ENCODE measurements at regions not wholly inside any gene's neighbourhood (a gene's known extent, or its start where the extent isn't known, plus 50 kb on each side); places are given as distances from the start of the nearest gene placed in this dataset.

GRCh38 chr13:106996867-106997618, 429.1 kb upstream of the ARGLU1 start:
- Histone ChIP-seq H3K4me3 (no peak overlapping the region), H3K9me3 (no peaks in the 10 kb centered on the region), H3K36me3 (no peaks in the 10 kb centered on the region), H3K27ac (no peak overlapping the region), H3K4me1 (ENCODE audit: control insufficient read depth in 1 of 2, low read depth in 2 of 2) (no peaks in the 10 kb centered on the region), H3K27me3 (replicated peaks; ENCODE audit: insufficient read depth) (no peaks in the 10 kb centered on the region)
- no peak for ATAC-seq (ENCODE audit: insufficient number of reproducible peaks, low FRiP score, low read depth)
- TF ChIP-seq CTCF (IDR thresholded peaks at IDR 0.05): no peak
- no peak for DNase-seq (ENCODE audit: low spot score)

DNA sequence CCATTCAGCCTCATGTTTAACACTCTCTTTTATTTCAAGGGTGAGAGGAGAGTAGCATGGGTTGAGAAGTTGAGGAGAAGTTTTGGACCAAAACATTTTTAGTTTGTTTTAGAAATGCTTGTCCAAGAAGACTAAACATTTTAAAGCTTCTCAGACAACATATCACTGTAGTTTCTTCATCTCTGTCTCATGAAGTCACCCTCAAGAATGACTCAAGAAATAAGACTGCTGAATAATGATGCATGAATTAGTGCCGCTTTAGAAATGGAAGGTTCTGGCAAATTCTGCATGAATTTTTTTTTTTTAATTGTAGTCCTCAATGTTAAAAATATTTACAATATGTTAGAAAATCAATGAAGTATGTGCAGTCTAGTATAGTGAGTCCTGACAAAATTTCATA, 422.7 kb upstream of the ARGLU1 start:
- Histone ChIP-seq H3K4me1 (ENCODE audit: control insufficient read depth in 1 of 2, low read depth in 2 of 2) (peaks cover 0 to 11% of the 10 kb centered on the region in 2 donors), H3K27me3 (replicated peaks; ENCODE audit: insufficient read depth) (no peaks in the 10 kb centered on the region), H3K27ac (no peak overlapping the region), H3K9me3 (no peaks in the 10 kb centered on the region), H3K36me3 (no peaks in the 10 kb centered on the region), H3K4me3 (no peak overlapping the region)
- TF ChIP-seq CTCF (IDR thresholded peaks at IDR 0.05): no peak
- DNase-seq (ENCODE audit: low spot score): no peak
- no peak for ATAC-seq (ENCODE audit: insufficient number of reproducible peaks, low FRiP score, low read depth)

DNA sequence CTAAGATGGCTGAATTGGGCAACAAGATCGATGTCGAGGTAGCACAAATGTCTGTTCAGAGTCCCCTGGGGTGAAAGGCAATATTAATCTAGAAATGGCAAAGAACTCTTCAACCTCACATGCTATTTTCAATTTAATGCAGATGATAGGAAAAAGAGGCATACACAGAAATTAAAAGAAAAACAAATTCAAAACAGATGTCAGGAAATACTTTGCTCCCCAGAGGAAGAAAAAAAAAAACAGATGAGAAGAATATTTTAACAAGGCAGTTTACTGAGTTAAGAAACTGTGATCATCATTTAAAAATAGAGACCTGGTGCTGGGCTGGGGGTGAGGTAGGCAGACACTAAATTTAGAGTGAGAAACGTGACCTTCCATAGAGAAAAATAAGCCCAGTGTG, 421.9 kb upstream of the ARGLU1 start:
- H3K9me3 ChIP-seq: no peaks in the 10 kb centered on the region
- DNase-seq (ENCODE audit: low spot score) (no peak), ATAC-seq (ENCODE audit: insufficient number of reproducible peaks, low FRiP score, low read depth) (no peak)
- TF ChIP-seq CTCF (IDR thresholded peaks at IDR 0.05): no peak
- H3K27me3 ChIP-seq (replicated peaks; ENCODE audit: insufficient read depth): no peaks in the 10 kb centered on the region
- no peaks in the 10 kb centered on the region for H3K36me3 ChIP-seq
- peaks cover 0 to 11% of the 10 kb centered on the region in 2 donors for H3K4me1 ChIP-seq (ENCODE audit: control insufficient read depth in 1 of 2, low read depth in 2 of 2)
- H3K27ac ChIP-seq: no peak overlapping the region
- no peak overlapping the region for H3K4me3 ChIP-seq

- no peak for TF ChIP-seq CTCF (IDR thresholded peaks at IDR 0.05)
- H3K4me3 ChIP-seq: no peak overlapping the region
- ATAC-seq (ENCODE audit: insufficient number of reproducible peaks, low FRiP score, low read depth): no peak
- no peaks in the 10 kb centered on the region for H3K27me3 ChIP-seq (replicated peaks; ENCODE audit: insufficient read depth)
- no peaks in the 10 kb centered on the region for H3K9me3 ChIP-seq
- H3K4me1 ChIP-seq (ENCODE audit: control insufficient read depth in 1 of 2, low read depth in 2 of 2): peaks cover 0 to 11% of the 10 kb centered on the region in 2 donors
- H3K27ac ChIP-seq: no peak overlapping the region
- DNase-seq (ENCODE audit: low spot score): no peak
- no peaks in the 10 kb centered on the region for H3K36me3 ChIP-seq
These were observed 419.5 kb upstream of the ARGLU1 start for GRCh38 chr13:106987427-106987785.

DNA sequence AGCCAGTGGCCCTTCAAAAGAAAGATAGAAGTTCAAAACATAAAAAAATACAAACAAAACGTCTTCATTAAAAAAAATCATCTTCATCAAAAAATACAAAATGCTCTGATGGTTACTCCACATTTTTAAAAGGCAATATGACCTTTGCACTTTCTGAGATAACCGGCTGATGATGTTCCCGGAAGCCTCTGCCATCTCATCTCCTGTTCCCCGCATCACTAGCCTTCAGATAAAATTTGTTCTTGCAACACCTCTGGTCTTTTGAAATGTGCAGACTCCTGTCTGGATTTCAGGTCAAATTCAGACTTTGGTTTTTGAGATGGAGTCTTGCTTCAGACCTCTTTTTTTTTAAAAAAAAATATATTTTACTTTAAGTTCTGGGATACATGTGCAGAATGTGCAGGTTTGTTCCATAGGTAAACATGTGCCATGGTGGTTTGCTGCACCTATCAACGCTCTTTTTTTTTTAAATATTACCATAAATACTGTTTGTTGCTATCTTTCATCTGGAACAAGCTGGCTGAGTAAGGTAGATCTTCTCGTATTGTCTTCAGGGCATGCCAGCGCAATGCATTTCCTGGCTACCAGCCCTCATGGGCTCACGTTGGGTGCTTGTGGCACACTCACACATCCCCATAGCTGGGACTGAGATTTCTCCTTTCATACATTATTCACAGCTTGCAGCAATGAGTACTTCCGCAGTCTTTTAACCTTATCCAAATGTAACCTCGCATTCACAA, 418.9 kb upstream of the ARGLU1 start:
- Histone ChIP-seq H3K36me3 (no peaks in the 10 kb centered on the region), H3K27me3 (replicated peaks; ENCODE audit: insufficient read depth) (no peaks in the 10 kb centered on the region), H3K9me3 (no peaks in the 10 kb centered on the region), H3K27ac (no peak overlapping the region), H3K4me3 (no peak overlapping the region), H3K4me1 (ENCODE audit: control insufficient read depth in 1 of 2, low read depth in 2 of 2) (peaks cover 0 to 11% of the 10 kb centered on the region in 2 donors)
- no peak for DNase-seq (ENCODE audit: low spot score)
- ATAC-seq (ENCODE audit: insufficient number of reproducible peaks, low FRiP score, low read depth): no peak
- no peak for TF ChIP-seq CTCF (IDR thresholded peaks at IDR 0.05)
